Thyroid gland (tissue), 4 donors: ENCODE measurements at regions not wholly inside any gene's neighbourhood (a gene's known extent, or its start where the extent isn't known, plus 50 kb on each side); places are given as distances from the start of the nearest gene placed in this dataset.

ENCODE experiments used
- DNase-seq, 2 donors: peaks; one replicate each; pipeline ENCODE4 v3.0.0-alpha.2; 2019
- H3K27ac ChIP-seq, 3 donors: fragments of 200-600 bp; sonication (generic); 1 replicate in 2 of 3; 2 replicates in 1 of 3; pipeline ENCODE4 v1.5.1; 2016 to 2019; ENCODE audit warnings: mild to moderate bottlenecking in 1 of 3, moderate library complexity in 1 of 3
- H3K27me3 ChIP-seq: fragments of 200-600 bp; sonication (generic); one replicate; pipeline ENCODE4 v1.5.1; 2019
- H3K36me3 ChIP-seq, 2 donors: fragments of 200-600 bp; sonication (generic); one replicate each; pipeline ENCODE4 v1.5.1; 2016 to 2019
- H3K4me1 ChIP-seq, 2 donors: fragments of 200-600 bp; sonication (generic); one replicate each; pipeline ENCODE4 v1.5.1; 2017 to 2019
- H3K4me3 ChIP-seq, 3 donors: fragments of 200-600 bp; sonication (generic); replicated peaks in 1 of 3; 1 replicate in 2 of 3; 2 replicates in 1 of 3; pipeline ENCODE4 v1.5.1; 2016; ENCODE audit warnings: mild to moderate bottlenecking in 1 of 3
- H3K9me3 ChIP-seq: fragments of 200-600 bp; sonication (generic); one replicate; pipeline ENCODE4 v1.5.1; 2017
- POLR2A ChIP-seq, 2 donors: fragments of 450-650 bp; IDR thresholded peaks; one replicate each; pipeline ENCODE4 v1.6.1; 2017; ENCODE audit warnings: antibody characterized with exemption in 2 of 2, mild to moderate bottlenecking in 2 of 2, moderate library complexity in 1 of 2
- WGBS, 2 donors: methylation state at CpG; one replicate each; pipeline ENCODE4 v1.1.5; 2017; 5-methylcytosine and 5-hydroxymethylcytosine counted together
- intact Hi-C: fragments of 100-400 bp; cut with DNase I; formaldehyde crosslinking; loops from one replicate; pipeline ENCODE4 v1.15.1; 2023
- TF ChIP-seq, protein P1 (sequence below), 6 experiments: fragments of 200-600 bp in 3 of 6; fragments of 450-650 bp in 3 of 6; sonication (generic) in 3 of 6; IDR thresholded peaks; one replicate each; pipeline ENCODE4 v1.5.1; 2016 to 2019; ENCODE audit warnings: antibody characterized with exemption in 6 of 6, mild to moderate bottlenecking in 2 of 6, inconsistent platforms in 1 of 6, moderate library complexity in 1 of 6

DNA sequence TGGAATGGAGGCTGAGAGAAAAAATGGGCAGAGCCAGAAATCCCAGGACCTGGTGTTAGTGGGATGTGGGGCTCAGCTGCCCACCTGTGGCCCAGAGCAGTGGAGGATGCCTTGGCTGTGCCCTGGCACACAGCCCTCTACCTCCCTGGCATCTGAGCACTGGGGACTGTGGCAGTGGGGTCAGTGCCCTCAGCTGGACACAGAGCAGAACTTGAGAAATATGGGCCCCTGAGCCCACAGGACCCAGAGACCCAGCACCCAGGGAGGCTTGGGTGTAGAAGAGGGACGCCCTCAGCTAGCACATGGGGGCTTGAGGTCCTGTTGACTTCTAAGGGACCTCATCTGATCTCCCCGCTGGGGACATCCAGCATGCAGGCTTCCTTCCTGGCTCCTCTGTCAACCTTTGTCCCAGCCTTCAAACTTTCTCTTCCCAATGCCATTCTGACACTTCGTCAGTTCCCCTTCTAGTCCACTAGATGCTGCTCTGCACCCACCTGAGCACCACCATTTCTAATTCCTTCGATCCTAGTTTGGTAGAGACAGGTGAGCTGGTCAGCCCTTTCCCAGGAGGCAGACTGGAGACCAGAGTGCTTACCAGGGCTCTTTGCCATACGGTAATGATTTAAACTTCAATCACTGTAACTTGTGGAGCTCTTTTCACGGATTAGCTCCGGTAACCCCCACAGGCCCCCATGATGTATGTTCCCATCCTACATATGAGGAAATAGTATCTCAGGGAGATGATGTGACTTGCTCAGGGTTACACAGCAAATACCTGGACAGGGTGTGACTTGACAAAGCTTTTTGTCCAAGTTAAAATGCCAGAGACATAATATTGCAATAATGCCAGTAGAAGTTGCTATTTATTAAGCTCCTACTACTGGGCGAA is 143.7 kb downstream of the ASCL4 start:
- peak; percentile 19 to 26 for DNase-seq
- intact Hi-C loops, result no loop called here
- Histone ChIP-seq H3K4me3 (no peak overlapping the region), H3K9me3 (no peaks in the 10 kb centered on the region), H3K27ac (no peak overlapping the region), H3K36me3 (no peaks in the 10 kb centered on the region), H3K4me1 (no peaks in the 10 kb centered on the region), H3K27me3 (peaks cover 3% of the 10 kb centered on the region)
- TF ChIP-seq POLR2A (IDR thresholded peaks at IDR 0.05), result no peak
- TF ChIP-seq, protein P1, sequence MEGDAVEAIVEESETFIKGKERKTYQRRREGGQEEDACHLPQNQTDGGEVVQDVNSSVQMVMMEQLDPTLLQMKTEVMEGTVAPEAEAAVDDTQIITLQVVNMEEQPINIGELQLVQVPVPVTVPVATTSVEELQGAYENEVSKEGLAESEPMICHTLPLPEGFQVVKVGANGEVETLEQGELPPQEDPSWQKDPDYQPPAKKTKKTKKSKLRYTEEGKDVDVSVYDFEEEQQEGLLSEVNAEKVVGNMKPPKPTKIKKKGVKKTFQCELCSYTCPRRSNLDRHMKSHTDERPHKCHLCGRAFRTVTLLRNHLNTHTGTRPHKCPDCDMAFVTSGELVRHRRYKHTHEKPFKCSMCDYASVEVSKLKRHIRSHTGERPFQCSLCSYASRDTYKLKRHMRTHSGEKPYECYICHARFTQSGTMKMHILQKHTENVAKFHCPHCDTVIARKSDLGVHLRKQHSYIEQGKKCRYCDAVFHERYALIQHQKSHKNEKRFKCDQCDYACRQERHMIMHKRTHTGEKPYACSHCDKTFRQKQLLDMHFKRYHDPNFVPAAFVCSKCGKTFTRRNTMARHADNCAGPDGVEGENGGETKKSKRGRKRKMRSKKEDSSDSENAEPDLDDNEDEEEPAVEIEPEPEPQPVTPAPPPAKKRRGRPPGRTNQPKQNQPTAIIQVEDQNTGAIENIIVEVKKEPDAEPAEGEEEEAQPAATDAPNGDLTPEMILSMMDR (IDR thresholded peaks at IDR 0.05), result peak in 5 of 6 experiments; percentile 42 to 77 (median 58)
- 21 to 25% methylated on average over 7 to 8 of the region's 8 CpGs for whole genome bisulfite sequencing, 2 donors

DNA sequence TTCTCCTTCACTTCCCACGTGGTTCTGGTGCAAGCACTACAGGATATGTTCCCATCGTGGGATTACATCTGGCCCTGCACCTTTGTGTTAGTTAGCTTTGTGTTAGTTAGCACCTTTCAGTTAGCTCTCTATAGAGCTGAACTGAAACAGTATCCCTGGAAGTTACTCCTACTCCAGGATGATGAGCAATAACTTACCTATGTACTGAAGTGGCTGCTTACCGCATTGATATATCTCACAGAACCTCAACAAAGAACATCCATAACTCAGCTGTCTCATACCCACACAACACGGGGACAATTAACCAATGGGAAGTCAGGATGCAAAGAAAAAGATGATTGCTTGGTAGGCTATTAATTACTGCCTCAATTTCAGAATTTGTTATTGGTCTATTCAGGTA is 146.6 kb downstream of the ASCL4 start:
- TF ChIP-seq, protein P1 (IDR thresholded peaks at IDR 0.05), result no peak
- TF ChIP-seq POLR2A (IDR thresholded peaks at IDR 0.05), result no peak
- intact Hi-C loops, result no loop called here
- WGBS, 2 donors, result 56 to 59% methylated on average over 4 of the region's 4 CpGs
- DNase-seq, result no peak
- H3K9me3 ChIP-seq, result no peaks in the 10 kb centered on the region
- no peak overlapping the region for H3K4me3 ChIP-seq
- no peaks in the 10 kb centered on the region for H3K4me1 ChIP-seq
- H3K27me3 ChIP-seq, result peaks cover 3% of the 10 kb centered on the region
- H3K36me3 ChIP-seq, result no peaks in the 10 kb centered on the region
- no peak overlapping the region for H3K27ac ChIP-seq

- intact Hi-C loops, result no loop called here
- H3K27ac ChIP-seq, result no peak overlapping the region
Measured at GRCh38 chr12:107925125-107925524, 150.6 kb downstream of the ASCL4 start.

GRCh38 chr12:107929436-107929835 is 154.9 kb downstream of the ASCL4 start:
- no peak for DNase-seq
- H3K27me3 ChIP-seq, result no peaks in the 10 kb centered on the region
- no peak for TF ChIP-seq POLR2A (IDR thresholded peaks at IDR 0.05)
- TF ChIP-seq, protein P1 (IDR thresholded peaks at IDR 0.05), result no peak
- no peaks in the 10 kb centered on the region for H3K9me3 ChIP-seq
- no peaks in the 10 kb centered on the region for H3K4me1 ChIP-seq
- H3K36me3 ChIP-seq, result no peaks in the 10 kb centered on the region
- H3K4me3 ChIP-seq, result no peak overlapping the region
- intact Hi-C loops, result no loop called here
- H3K27ac ChIP-seq, result no peak overlapping the region
- 35 to 55% methylated on average over 12 of the region's 12 CpGs for WGBS, 2 donors

More at GRCh38 chr12:107925125-107925524, 150.6 kb downstream of the ASCL4 start:
- WGBS, 2 donors, result 72 to 75% methylated on average over 3 of the region's 3 CpGs
- H3K4me1 ChIP-seq, result no peaks in the 10 kb centered on the region
- no peak for DNase-seq
- TF ChIP-seq, protein P1 (IDR thresholded peaks at IDR 0.05), result no peak
- no peak for TF ChIP-seq POLR2A (IDR thresholded peaks at IDR 0.05)
- no peak overlapping the region for H3K4me3 ChIP-seq
- H3K9me3 ChIP-seq, result no peaks in the 10 kb centered on the region
- no peaks in the 10 kb centered on the region for H3K36me3 ChIP-seq
- peaks cover 3% of the 10 kb centered on the region for H3K27me3 ChIP-seq

DNA sequence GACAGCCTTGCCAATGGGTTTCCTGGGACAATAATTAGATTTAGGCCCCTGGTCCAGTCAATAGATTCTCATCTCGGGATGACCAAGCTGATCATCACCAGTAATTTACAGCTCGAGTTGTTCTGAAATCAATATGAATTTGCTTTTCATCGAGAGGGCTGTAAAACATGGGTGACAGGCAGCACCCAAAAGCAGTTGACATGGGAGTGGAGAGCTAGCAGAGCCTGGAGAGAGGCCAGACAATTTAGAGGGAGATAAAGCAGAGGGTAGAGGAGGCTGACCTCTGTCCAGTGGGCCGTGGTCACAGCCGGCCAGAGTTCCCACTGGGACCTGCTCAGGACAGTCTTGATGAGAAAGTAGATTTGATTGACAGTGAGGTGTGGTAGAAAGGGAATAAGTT is 157.3 kb downstream of the ASCL4 start:
- Histone ChIP-seq H3K4me3 (no peak overlapping the region), H3K27me3 (no peaks in the 10 kb centered on the region), H3K36me3 (no peaks in the 10 kb centered on the region), H3K27ac (no peak overlapping the region), H3K9me3 (no peaks in the 10 kb centered on the region), H3K4me1 (no peaks in the 10 kb centered on the region)
- no peak for DNase-seq
- TF ChIP-seq, protein P1 (IDR thresholded peaks at IDR 0.05), result no peak
- no peak for TF ChIP-seq POLR2A (IDR thresholded peaks at IDR 0.05)
- intact Hi-C loops, result no loop called here
- WGBS, 2 donors, result 70 to 71% methylated on average over 5 of the region's 5 CpGs
